CD4-positive, alpha-beta T cell treated with Interleukin-21 for 1 hour (primary cell): ENCODE measurements at regions not wholly inside any gene's neighbourhood (a gene's known extent, or its start where the extent isn't known, plus 50 kb on each side); places are given as distances from the start of the nearest gene placed in this dataset.
"Not testable (repeated sequence)": the region's sequence is repeated elsewhere in the genome, so short reads cannot be mapped to it uniquely, and the experiment has no call there.

Experiments
- DNase-seq: peaks from one replicate; pipeline ENCODE4 v3.0.0-alpha.2; 2020

DNA sequence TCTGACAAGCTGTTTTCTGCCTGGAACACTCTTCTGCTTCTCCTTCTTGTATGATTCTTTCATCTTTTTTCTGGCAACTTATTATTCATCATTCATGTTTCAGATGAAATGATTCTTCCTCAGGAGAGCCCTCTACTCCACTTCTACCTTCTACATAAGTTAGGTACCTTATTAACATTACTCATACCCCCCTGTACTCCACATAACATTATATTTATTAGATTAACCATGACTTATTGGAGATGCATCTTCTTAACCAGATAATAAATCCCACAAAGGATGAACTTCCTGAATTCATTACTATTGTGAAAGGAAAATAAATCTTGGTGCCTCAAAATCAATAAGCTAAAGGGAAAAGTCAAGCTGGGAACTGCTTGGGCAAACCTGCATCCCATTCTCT, 1636.5 kb upstream of the FLRT2 start:
- no peak for DNase-seq

DNA sequence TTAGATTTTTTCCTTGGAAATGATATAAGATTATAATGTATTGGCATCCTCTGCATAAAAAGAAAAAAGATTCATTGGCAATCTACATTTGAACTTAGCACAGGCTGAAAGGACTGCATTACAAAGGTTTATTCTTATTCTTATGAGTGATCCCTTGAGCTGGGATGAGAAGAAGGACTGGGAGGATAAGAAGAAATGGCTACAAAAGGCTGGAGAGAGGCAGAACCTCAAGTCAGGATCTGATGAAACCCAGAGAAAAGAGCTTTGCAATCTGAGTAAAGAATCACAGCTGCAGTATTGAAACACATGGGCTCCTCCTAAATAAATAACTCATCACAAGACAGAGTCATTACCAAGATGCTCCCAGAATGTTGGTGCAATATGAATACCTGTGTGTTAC, 1635.4 kb upstream of the FLRT2 start:
- no peak for DNase-seq

DNA sequence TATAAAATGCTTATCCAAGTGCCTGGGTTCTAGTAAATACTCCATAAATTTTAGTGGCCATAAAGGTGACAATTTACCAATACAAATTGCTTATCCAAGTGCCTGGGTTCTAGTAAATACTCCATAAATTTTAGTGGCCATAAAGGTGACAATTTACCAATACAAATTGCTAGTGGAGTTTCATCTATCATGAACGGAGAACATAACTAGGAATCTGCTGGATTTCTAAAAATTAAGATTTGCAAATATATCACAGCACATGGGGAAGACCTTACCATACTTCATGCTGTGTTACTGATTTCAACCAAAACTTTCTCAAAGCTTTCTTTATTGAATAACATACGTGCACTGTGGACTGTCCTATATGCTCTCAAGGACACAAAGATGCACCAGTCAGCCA, 1631.4 kb upstream of the FLRT2 start:
- DNase-seq = not testable (repeated sequence)

DNA sequence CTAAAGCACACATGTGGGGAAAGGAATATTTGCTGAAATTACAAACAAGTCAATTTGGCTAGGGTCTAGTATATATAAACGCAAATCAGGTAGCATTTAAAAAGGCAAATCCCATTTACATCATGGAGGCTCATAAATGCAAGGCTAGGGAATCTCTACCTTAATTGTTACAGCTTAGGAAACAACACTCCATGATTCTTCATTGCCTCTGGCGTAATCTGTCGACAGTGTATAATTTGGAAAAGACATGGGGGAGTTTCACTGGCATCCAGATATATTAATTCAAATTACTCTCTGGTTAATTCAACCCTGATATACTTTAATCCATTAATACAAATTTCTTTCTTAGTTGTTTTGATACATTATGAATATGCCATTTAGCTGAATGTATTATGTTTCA, 1630.2 kb upstream of the FLRT2 start:
- no peak for DNase-seq

DNA sequence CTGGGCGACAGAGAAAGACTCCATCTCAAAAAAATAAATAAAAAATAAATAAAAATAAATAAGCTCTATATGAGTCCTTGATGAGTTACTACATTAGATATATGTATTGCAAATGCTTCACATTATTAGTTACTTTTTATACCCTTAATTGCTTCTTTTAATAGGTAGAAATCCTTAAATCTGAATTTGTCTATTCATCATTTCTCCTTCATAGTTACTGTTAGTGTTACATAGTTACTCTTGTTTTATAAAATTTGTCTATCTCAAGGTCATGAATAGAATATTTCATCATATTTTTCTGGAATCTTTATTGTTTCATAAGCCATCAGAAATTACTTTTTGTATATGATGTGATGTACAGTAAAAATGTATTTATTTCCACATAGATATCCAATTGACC, 1624.8 kb upstream of the FLRT2 start:
- no peak for DNase-seq

DNA sequence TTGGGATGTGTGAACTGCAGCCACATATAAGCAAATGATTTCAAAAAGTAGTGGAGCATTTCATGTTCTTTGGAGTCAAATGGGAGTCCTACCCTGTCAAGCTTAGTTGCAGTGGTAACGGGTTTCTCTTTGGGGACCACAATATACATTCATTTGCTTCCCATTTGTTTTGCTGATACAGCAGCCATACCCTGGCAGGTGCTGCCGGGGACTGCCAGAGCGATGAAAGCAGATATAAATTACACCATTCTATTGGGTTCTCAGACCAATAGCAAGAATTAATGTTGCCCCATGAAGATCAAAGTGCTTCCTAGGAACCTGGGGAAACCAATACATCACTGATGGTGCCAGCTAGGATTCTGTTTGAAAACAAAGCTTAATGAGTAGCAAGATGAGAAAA, 1621.5 kb upstream of the FLRT2 start:
- no peak for DNase-seq

DNA sequence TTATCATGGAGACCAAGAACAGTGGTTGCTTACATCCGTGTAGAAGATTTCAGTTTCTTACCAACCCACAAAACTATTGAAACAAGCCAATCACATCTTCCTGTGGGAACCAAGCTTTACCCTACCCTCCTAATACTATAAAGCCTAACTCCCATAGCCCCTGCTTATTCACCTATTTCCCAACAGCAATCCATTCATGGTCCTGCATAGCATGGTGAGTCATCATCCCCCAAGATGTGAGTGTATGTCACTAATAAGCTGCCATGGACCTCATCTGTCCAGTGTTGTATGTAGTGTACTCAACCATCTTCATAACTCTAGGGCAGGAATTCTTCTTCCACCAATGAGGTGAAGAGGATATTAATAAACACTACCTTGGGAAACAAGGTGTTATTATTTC, 1620.4 kb upstream of the FLRT2 start:
- no peak for DNase-seq

DNA sequence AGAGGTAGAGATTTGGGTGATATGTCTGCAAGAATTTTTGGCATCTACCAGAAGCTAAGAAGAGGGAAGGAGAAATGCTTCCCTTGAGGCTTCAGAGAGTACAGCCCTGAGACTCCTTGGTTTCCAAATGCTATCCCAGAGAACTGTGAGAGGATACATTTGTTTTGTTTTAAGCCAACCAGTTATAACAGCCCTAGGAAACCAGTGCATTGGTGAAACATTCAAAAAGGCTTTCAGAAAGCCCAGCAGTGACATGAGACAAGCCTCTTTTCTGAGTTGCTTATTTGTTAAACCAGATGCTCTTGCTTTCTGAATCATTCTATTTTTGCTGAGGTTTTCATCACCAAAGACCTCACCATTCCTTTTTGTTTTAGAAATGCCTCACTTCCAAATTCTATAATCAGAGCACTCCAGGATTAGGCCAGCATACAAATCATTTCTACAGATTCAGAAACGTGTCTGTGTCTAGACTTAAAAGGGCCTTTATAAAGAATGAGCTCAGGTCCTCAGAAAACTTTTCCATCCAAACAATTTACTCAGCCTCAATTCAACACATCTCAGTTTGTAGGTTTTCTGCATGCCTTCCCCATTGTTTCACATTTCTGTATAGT, 1617.8 kb upstream of the FLRT2 start:
- no peak for DNase-seq

DNA sequence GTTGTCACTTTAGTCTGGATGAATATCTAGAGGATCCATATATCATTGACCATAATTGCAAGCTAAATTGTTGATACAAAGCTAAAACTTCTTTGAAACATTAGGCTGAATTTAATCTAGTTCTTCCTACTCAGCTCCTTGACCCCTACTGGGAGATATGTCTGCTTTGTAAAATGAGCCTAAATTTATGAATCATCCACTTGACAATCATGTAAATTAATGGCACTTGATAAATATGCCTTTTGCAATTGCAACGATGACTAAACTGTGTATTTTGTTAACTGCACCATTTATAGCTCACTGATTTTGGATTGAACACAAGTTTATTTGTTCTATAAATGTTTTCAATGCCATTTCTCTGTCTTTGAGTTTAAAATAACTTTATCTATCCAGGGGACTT, 1616.5 kb upstream of the FLRT2 start:
- no peak for DNase-seq

DNA sequence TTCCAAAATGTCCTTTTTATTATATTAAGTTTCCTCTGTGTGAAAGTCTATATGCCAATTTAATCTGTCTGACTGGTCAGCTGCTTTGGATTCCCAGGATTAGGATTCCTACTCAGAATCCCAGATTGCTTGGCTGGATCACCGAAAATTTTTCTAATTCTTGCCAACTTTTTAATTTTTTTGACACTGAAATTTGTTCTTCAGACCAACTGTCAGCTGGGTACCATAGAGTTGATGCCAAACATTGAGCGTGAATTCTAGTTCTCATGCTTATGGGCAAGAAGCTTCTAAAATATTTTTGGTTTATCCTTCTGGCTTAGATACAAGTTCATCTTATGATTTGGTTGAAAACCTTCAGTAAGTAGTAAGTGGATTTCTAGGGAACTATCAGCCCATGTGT, 1611.4 kb upstream of the FLRT2 start:
- no peak for DNase-seq

DNA sequence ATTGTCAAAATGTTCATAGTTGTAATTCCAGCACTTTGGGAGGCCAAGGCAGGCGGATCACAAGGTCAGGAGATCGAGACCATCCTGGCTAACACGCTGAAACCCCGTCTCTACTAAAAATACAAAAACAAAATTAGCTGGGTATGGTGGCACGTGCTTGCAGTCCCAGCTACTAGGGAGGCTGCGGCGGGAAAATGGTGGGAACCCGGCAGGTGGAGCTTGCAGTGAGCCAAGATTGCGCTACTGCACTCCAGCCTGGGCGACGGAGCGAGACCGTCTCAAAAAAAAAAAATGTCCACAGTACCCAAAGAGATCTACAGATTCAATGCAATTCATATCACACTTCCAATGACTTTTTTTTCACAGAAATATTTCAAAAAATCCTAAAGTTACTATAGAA, 1610.3 kb upstream of the FLRT2 start:
- not testable (repeated sequence) for DNase-seq

DNA sequence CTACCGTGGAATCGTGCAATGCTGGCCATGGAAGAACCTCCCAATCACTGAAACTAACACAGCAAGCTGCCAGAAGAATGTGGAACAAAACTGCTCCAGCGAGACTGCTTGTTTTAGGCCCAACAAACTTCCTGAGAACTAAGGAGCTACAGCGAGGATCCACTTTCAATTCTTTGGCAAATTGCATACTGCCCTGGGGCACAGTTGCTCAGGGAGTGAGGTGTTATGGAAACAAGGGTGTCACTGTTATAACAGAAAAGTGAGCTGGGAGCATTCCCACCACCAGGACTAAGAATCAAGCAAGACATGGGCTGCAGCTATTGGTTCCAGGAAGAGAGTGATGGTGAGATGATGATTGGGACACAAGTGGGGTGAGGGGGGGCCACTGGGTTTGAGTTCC, 1606.1 kb upstream of the FLRT2 start:
- DNase-seq = no peak

DNA sequence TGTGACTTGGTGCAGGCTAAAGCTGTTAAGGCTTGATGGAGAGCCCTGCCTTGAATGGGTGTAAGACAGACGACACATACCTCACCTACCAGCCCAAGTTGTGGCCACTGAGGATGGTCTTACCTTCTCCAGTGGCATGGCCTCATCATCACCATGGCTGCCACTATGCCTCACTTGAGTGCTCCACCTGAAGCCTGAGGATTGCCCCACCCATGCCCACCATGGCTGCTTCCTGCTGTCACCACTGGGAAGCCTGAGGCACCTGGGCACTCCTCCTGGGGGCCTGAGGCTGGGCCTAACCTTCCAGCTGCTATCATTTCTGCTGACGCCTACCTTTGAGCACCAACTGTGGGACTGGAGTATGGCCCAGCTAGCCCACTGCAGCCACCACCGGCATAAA, 1605.7 kb upstream of the FLRT2 start:
- DNase-seq = no peak

DNA sequence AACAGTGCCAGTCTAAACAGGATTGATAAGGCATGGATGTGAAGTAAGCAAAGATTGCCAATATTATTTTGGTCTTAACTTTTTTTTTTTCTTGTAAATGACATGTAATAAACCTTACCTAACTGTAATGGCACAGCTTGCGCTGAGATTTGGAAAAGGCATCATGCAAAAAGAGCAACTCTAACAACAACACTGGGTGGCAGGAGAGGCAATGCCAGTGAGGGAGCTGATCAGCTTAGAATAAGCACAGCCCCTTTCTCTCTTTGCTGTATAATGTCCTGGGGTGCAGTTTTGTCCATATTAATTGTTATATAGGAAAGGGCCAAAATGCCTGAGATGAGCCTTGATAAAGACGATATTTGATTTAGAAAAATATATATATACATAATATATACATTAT, 1589.7 kb upstream of the FLRT2 start:
- no peak for DNase-seq

DNA sequence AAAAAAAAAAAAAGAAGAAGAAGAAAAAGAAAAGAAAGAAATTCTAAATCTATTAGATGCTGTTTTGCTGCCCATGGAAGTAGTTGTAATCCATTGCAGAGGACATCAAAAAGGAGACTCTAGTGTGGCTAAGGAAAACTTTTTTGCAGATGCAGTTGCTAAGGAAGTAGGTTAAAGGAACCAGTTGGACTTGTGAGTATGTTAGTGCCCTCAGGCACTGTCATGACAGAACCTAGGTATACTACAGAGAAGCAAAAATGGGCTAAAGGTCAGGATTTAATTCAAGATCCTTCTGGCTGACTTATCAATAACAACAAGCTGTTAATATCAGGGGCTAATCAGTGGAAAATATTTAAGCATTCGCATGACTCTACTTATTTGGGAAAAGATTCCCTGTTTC, 1571.6 kb upstream of the FLRT2 start:
- no peak for DNase-seq

DNA sequence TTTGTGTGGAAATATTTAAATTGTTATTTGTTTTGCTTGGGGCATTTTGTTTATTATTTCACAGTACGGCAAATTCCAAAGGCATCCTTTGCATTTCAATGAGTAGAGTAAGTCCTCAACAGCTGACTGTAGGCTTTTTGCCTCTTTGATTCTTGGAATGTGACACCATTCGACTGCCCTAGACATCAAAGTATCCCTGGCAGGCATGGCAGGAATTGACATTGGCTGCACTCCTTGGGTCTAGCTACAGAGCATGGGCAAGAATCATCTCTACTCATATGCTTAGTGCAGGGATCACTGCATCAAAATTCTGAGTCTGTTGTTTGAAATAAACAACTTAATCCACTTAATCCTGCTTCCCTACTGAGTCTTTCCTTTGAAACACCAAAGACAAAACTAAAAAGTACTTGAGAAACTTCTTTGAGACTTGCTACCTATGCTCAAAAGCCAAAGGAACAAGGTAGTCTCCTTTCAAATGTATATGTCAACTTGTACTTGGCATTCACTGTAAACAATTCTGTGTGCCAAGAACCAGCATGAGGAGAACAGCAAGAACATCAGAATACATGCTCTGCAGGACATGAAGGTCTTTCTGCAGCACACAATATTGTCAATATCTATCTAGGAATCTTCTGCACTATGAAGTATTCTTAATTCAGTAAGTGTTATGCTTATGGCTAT, 1569.0 kb upstream of the FLRT2 start:
- DNase-seq = no peak

DNA sequence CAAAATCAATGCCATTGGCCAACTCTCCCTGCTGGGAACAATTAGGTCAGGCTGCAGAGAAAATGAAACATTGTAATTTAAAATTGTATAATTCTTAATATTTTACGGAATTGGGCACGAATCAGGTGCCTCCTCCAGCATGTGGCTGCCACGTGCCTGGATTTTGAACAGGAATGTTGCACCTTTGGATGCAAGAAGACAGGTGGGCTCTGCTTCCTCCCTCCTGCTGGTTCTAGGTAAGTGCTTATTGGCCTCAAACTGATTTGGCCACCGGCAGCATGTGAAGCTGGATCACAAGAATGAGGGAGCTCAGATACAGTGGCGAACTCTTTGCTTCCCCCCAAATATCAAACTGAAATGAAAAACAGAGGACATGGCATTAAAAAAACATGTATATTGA, 1559.9 kb upstream of the FLRT2 start:
- no peak for DNase-seq

DNA sequence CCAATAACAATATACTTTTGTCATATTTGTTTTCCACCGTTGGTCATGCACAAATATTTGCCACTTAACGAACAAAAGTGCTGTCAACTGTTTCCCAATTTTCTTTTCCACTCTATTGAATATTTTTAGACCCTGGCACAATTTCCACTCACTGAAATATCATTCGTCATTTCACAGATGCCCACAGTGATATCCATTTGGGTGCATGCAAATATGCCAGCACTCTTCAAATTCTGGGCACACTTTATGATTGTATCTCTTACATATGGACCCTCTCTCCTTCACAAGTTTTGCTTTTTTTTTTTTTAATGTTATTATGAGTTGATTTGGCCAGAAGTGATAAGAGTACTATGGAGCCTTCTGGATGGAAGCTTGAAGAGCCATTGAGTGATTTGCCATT, 1557.3 kb upstream of the FLRT2 start:
- DNase-seq = no peak

DNA sequence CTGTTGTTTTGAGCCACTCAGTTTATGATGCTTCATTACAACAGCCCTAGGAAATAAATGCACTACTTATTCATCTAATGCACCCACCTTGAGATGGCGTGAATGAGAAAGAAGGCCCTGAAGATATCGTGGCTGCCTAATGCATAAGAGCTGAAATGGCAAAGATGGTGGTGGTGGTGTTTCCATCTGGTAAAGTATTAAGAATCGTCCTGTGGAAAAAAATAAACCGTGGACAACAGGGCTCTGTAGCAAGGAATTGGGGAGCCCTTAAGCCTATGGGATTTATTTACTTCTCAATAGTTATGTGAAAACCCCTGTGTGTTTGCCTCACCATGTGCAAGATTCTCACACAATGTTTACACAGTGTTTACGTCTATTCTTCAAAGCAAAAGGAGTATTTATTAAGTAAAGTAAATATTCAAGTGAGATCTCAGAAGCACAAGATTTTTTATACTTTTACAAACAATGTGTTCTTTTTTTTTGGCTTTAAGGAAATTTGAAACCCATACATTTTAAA, 1555.2 kb upstream of the FLRT2 start:
- no peak for DNase-seq

DNA sequence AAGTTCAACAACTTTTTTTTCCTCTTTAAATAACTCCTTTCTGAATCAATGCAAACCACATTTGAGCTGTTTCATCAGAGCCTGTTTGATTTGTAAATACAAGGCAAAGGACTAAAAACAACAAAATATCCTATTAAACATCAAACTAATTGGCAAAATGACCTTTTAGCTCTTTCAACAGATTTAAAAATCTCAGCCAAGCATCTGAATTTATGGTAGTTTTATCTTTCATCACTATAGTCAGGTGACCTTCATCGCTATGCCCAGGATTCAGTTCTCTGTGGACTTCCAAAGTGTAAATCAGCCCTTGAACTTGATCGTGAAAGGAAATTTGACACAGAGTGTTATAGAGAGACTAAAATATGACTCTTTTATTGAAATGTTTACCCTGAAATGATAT, 1554.5 kb upstream of the FLRT2 start:
- DNase-seq = no peak

DNA sequence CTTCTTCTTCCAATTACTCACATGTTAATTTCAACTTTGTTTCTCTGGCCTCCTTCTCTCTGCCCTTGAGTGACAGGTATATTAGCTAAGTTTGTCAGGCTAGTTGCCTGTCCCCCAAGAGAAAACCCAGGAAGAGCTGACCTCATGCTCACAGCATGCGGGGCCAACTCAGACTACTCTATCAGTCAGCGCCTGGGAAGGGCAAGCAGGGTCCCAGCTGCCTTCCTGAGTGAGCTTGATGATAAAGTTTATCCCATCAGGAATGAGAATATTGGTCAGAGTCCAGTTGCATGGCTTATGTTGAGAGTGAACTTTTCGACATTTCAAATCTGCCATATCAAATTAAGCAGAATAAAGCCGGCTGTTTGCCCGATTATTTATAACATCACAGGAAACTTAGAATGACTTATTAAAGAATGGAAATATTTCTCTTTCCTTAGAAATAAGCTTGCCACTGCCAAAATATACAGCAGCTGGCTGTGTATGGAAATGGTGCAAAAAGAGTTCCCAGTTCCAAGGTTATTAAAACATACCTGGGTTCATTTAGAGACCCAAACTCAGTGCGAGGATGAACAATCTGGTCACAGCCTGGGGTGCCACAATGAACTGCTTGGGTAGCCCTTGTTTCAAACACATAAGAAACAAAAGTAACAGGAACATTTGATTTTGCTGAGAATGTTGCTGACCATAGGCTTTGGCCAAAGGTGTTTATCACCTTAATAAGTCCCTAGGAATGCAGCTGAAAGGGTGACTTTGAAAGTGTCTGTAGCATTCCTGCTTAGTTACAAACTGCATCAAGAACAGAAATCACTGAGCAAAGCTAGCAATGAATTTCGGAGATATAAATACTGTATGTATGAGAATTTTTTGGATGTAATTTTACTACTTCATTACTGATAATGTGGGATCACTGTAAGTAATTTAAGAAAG, 1553.8 kb upstream of the FLRT2 start:
- DNase-seq = no peak

DNA sequence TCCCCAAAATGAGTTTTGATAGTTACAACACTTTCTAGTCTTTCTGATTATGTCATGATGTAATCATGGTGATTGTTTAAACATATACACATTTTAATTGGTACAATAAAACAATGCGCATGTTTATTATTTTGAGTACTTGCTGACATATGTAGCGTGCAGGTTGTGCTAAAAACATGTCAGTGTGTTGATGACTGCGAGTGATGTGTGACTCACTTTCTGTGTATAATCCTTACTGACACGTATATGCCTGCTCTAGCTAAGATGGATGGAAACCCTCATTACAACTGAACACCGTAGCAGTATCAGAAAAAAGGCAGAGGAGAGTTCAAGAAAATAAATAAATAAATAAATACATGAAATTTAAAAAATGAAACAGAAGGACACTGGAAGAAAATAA, 1552.4 kb upstream of the FLRT2 start:
- no peak for DNase-seq

DNA sequence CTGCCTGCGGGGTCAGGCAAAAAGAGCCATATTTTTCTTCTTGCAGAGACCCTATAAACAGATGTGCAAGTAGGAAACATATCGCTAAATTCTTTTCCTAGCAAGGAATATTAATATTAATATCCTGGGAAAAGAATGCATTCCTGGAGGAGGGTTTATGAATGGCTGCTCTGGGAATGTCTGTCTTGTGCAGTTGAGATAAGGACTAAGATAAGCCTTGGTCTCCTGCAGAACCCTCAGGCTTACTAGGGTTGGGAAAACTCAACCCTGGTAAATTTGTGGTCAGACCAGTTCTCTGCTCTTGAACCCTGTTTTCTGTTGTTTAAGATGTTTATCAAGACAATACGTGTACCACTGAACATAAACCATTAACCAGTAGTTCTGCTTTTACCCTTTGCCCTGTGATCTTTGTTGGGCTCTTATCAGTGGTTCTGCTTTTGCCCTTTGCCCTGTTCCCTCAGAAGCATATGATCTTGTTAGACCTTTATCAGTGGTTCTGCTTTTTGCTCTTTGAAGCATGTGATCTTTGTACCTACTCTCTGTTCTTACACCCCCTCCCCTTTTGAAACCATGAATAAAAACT, 1548.2 kb upstream of the FLRT2 start:
- not testable (repeated sequence) for DNase-seq

DNA sequence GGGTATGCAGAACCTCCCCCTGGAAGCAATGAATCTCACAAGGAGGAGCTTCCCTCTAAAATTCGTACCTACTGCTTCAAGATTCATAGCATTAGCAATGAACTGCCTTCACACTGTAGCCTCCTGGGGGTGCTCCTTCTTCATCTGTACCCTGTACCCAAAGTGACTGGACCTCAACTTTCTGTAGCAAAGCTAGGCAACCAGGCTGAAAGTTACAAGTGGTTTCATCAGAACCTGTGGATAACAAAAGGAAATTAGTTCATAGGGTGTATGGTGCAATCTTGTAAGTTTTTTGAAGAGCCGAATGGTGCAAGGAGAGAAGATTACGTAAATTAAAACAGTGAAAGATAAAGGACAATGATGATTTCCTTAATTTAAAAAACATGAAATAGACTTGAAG, 1541.7 kb upstream of the FLRT2 start:
- no peak for DNase-seq
